Liver (tissue), 8 donors: ENCODE measurements at regions not wholly inside any gene's neighbourhood (a gene's known extent, or its start where the extent isn't known, plus 50 kb on each side); places are given as distances from the start of the nearest gene placed in this dataset.

Experiments
- DNase-seq: peaks from one replicate; pipeline ENCODE4 v3.0.0-alpha.2; 2017; ENCODE audit warnings: low spot score
- H3K27ac ChIP-seq, 2 donors: one replicate each; pipeline ENCODE4 v1.7.0; 2013; ENCODE audit warnings: inconsistent platforms in 2 of 2, low read length in 2 of 2, control low read depth in 1 of 2, low read depth in 1 of 2, mild to moderate bottlenecking in 1 of 2
- H3K27me3 ChIP-seq, 4 donors: one replicate each; pipeline versions ENCODE4 v1.6.1 to v1.7.0; 2013; ENCODE audit warnings: low read length in 3 of 4, inconsistent platforms in 1 of 4, mild to moderate bottlenecking in 1 of 4, moderate library complexity in 1 of 4; ENCODE audit not compliant: control insufficient read depth in 4 of 4, insufficient read depth in 4 of 4
- H3K36me3 ChIP-seq, 4 donors: one replicate each; pipeline versions ENCODE4 v1.6.1 to v1.7.0; 2013; ENCODE audit warnings: low read length in 3 of 4, mild to moderate bottlenecking in 3 of 4, low read depth in 1 of 4, moderate library complexity in 1 of 4; ENCODE audit not compliant: control insufficient read depth in 4 of 4, insufficient read depth in 3 of 4
- H3K4me1 ChIP-seq, 4 donors: one replicate each; pipeline versions ENCODE4 v1.6.1 to v1.7.0; 2013; ENCODE audit warnings: low read length in 3 of 4, mild to moderate bottlenecking in 3 of 4, moderate library complexity in 1 of 4; ENCODE audit not compliant: control insufficient read depth in 4 of 4, insufficient read depth in 4 of 4
- H3K4me3 ChIP-seq, 3 donors: one replicate each; pipeline versions ENCODE4 v1.6.1 to v1.7.0; 2013; ENCODE audit warnings: low read length in 3 of 3, control low read depth in 1 of 3, low read depth in 1 of 3, mild to moderate bottlenecking in 1 of 3
- H3K9ac ChIP-seq, 2 donors: one replicate each; pipeline ENCODE4 v1.7.0; 2013; ENCODE audit warnings: low read length in 2 of 2, mild to moderate bottlenecking in 2 of 2, moderate library complexity in 2 of 2, control low read depth in 1 of 2, low read depth in 1 of 2
- H3K9me3 ChIP-seq, 4 donors: one replicate each; pipeline versions ENCODE4 v1.6.1 to v1.7.0; 2013; ENCODE audit warnings: low read length in 3 of 4; ENCODE audit not compliant: control insufficient read depth in 4 of 4
- FOXA1 ChIP-seq: IDR thresholded peaks from 2 replicates; pipeline ENCODE4 v1.6.1; 2016; ENCODE audit warnings: antibody characterized with exemption
- HNF4A ChIP-seq, 2 donors: conservative IDR thresholded peaks; 2 replicates each; pipeline ENCODE4 v1.6.1; 2016; ENCODE audit warnings: antibody characterized with exemption in 2 of 2, mild to moderate bottlenecking in 2 of 2
- HNF4G ChIP-seq: IDR thresholded peaks from 2 replicates; pipeline ENCODE4 v1.6.1; 2016; ENCODE audit warnings: antibody characterized with exemption
- JUND ChIP-seq, 2 donors: IDR thresholded peaks; 2 replicates each; pipeline ENCODE4 v1.6.1; 2016; ENCODE audit warnings: antibody characterized with exemption in 2 of 2
- NR2F2 ChIP-seq: IDR thresholded peaks from 2 replicates; pipeline ENCODE4 v1.6.1; 2016; ENCODE audit warnings: antibody characterized with exemption
- REST ChIP-seq: IDR thresholded peaks from 2 replicates; pipeline ENCODE4 v1.6.1; 2016; ENCODE audit warnings: antibody characterized with exemption, mild to moderate bottlenecking
- RXRA ChIP-seq, 2 donors: IDR thresholded peaks; 2 replicates each; pipeline ENCODE4 v1.6.1; 2017 to 2018; ENCODE audit warnings: antibody characterized with exemption in 2 of 2, mild to moderate bottlenecking in 1 of 2
- SP1 ChIP-seq: IDR thresholded peaks from 2 replicates; pipeline ENCODE4 v1.6.1; 2018; ENCODE audit warnings: antibody characterized with exemption, mild to moderate bottlenecking
- TAF1 ChIP-seq: conservative IDR thresholded peaks from 2 replicates; pipeline ENCODE4 v1.6.1; 2016; ENCODE audit warnings: antibody characterized with exemption, mild to moderate bottlenecking
- YY1 ChIP-seq: IDR thresholded peaks from 2 replicates; pipeline ENCODE4 v1.6.1; 2016; ENCODE audit warnings: antibody characterized with exemption, mild to moderate bottlenecking
- WGBS: extraction: QIAGEN DNeasy Blood & Tissue Kit; methylation state at CpG from one replicate; pipeline ENCODE4 v1.1.7; 2013; 5-methylcytosine and 5-hydroxymethylcytosine counted together
- TF ChIP-seq, protein P1 (sequence below): fragments of 150-350 bp; IDR thresholded peaks from 2 replicates; pipeline ENCODE4 v1.5.1; 2017; ENCODE audit warnings: improper control_type of control experiment, low read depth, low read length; ENCODE audit not compliant: missing input control
- TF ChIP-seq, protein P2 (sequence below): IDR thresholded peaks from 2 replicates; pipeline ENCODE4 v1.6.1; 2016; ENCODE audit warnings: antibody characterized with exemption
- TF ChIP-seq, protein P3 (sequence below): IDR thresholded peaks from 2 replicates; pipeline ENCODE4 v1.6.1; 2016; ENCODE audit warnings: antibody characterized with exemption
- donor health status: healthy.
- donor health status: healthy.
- donor health status: healthy.
- donor health status: healthy.
- donor health status: healthy.

DNA sequence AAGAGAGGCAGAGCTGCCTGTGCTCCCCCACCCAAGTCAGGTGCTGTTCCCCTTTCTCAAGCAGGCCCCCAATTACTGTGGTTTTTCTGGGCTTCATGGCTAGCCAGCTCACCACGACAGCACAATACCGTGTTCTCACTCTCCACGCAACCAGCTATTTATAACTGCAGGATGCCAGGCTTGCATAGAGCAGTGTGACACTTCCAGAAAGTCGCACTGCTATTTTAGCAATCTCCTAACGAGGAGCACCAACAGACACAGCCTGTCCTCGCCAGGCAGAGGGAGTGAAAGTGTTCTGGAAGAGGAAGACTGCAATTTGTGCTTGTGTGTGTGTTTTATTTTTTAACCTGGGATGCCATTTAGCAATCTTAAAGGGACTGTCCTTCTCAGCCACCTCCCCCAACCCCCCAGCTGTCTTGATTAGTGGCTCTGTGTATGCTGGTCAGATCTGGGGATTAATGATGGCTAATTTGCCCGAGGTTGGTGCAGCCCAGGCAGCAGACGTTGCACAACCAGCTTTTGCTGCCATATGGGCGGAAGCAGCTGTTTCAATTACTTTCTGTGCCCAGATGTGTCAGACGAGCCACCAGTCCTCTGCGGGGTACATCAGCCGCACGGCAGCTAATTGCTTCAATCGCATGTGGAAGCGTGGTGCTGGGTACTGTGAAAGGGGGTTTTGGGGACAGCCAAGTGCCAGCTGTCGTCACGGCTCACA lies 268.0 kb upstream of the ARRDC4 start:
- Histone ChIP-seq H3K4me3 (no peak overlapping the region), H3K27ac (no peak overlapping the region), H3K9ac (no peak overlapping the region), H3K9me3 (peaks cover 0 to 7% (median 0%) of the 10 kb centered on the region in 4 donors), H3K4me1 (peaks cover 0 to 2% (median 0%) of the 10 kb centered on the region in 4 donors), H3K27me3 (no peaks in the 10 kb centered on the region), H3K36me3 (peaks cover 0 to 4% (median 0%) of the 10 kb centered on the region in 4 donors)
- 69% methylated on average over 17 of the region's 17 CpGs for WGBS
- no peak for DNase-seq
- TF ChIP-seq, protein P1, sequence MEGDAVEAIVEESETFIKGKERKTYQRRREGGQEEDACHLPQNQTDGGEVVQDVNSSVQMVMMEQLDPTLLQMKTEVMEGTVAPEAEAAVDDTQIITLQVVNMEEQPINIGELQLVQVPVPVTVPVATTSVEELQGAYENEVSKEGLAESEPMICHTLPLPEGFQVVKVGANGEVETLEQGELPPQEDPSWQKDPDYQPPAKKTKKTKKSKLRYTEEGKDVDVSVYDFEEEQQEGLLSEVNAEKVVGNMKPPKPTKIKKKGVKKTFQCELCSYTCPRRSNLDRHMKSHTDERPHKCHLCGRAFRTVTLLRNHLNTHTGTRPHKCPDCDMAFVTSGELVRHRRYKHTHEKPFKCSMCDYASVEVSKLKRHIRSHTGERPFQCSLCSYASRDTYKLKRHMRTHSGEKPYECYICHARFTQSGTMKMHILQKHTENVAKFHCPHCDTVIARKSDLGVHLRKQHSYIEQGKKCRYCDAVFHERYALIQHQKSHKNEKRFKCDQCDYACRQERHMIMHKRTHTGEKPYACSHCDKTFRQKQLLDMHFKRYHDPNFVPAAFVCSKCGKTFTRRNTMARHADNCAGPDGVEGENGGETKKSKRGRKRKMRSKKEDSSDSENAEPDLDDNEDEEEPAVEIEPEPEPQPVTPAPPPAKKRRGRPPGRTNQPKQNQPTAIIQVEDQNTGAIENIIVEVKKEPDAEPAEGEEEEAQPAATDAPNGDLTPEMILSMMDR = no peak
- no peak for TF ChIP-seq HNF4A (conservative IDR thresholded peaks at IDR 0.05)
- TF ChIP-seq, protein P2, sequence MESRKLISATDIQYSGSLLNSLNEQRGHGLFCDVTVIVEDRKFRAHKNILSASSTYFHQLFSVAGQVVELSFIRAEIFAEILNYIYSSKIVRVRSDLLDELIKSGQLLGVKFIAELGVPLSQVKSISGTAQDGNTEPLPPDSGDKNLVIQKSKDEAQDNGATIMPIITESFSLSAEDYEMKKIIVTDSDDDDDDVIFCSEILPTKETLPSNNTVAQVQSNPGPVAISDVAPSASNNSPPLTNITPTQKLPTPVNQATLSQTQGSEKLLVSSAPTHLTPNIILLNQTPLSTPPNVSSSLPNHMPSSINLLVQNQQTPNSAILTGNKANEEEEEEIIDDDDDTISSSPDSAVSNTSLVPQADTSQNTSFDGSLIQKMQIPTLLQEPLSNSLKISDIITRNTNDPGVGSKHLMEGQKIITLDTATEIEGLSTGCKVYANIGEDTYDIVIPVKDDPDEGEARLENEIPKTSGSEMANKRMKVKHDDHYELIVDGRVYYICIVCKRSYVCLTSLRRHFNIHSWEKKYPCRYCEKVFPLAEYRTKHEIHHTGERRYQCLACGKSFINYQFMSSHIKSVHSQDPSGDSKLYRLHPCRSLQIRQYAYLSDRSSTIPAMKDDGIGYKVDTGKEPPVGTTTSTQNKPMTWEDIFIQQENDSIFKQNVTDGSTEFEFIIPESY = no peak
- no peak for TF ChIP-seq SP1
- TF ChIP-seq NR2F2 = no peak
- no peak for TF ChIP-seq FOXA1
- TF ChIP-seq HNF4G = no peak
- TF ChIP-seq, protein P3, sequence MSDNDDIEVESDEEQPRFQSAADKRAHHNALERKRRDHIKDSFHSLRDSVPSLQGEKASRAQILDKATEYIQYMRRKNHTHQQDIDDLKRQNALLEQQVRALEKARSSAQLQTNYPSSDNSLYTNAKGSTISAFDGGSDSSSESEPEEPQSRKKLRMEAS = no peak
- TF ChIP-seq JUND (IDR thresholded peaks at IDR 0.05) = no peak
- no peak for TF ChIP-seq REST
- no peak for TF ChIP-seq TAF1
- no peak for TF ChIP-seq YY1

DNA sequence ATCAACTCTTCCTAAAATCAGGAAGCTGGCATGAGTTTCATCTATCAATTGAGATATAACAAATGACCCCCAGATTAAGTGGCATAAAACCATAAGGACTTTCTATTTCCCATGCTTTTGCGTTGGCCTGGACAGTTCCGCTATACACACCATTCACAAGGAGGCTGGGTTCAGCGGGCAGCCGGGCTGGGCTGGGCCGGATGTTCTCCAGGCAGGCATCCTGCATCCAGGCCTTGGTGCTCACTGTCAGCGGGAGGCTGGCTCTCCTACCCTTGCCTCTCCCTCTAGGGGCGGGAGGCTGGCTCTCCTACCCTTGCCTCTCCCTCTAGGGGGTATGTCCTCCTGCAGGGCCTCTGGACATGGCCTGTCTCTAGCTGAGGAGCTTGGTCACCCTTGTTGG lies 266.0 kb upstream of the ARRDC4 start:
- Histone ChIP-seq H3K4me3 (no peak overlapping the region), H3K4me1 (peaks cover 0 to 2% (median 0%) of the 10 kb centered on the region in 4 donors), H3K9me3 (peaks cover 0 to 16% (median 0%) of the 10 kb centered on the region in 4 donors), H3K9ac (no peak overlapping the region), H3K36me3 (peaks cover 0 to 5% (median 1%) of the 10 kb centered on the region in 4 donors), H3K27me3 (no peaks in the 10 kb centered on the region), H3K27ac (no peak overlapping the region)
- no peak for TF ChIP-seq NR2F2
- TF ChIP-seq HNF4G = no peak
- TF ChIP-seq, protein P3 = no peak
- no peak for TF ChIP-seq RXRA (IDR thresholded peaks at IDR 0.05)
- no peak for TF ChIP-seq JUND (IDR thresholded peaks at IDR 0.05)
- 96% methylated on average over 7 of the region's 7 CpGs for WGBS
- no peak for DNase-seq
